ENCODE measurements at regions not wholly inside any gene's neighbourhood (a gene's known extent, or its start where the extent isn't known, plus 50 kb on each side); places are given as distances from the start of the nearest gene placed in this dataset.

GRCh38 chr13:111548301-111548700, 227.9 kb downstream of the TEX29 start:
- 88% methylated on average over 19 of the region's 25 CpGs for WGBS
- TF ChIP-seq POLR2A (IDR thresholded peaks at IDR 0.05; ENCODE audit: low read depth): no peak
- no peak for TF ChIP-seq CTCF (IDR thresholded peaks at IDR 0.05)
- TF ChIP-seq EP300 (IDR thresholded peaks at IDR 0.05): no peak
- TF ChIP-seq POLR2AphosphoS5 (IDR thresholded peaks at IDR 0.05): no peak

GRCh38 chr13:111548805-111549204, 228.4 kb downstream of the TEX29 start:
- H3K36me3 ChIP-seq: no peaks in the 10 kb centered on the region
- intact Hi-C loops (cut with DNase I): no loop called here
- H3K9me3 ChIP-seq: peaks cover 0 to 8% (median 0%) of the 10 kb centered on the region in 4 donors
- H3K27me3 ChIP-seq: peaks cover 0 to 8% (median 0%) of the 10 kb centered on the region in 4 donors
- WGBS: 82% methylated on average over 10 of the region's 10 CpGs
- H3K4me1 ChIP-seq: no peaks in the 10 kb centered on the region
- H3K4me3 ChIP-seq: no peak overlapping the region
- TF ChIP-seq POLR2A (IDR thresholded peaks at IDR 0.05; ENCODE audit: low read depth) (no peak), POLR2AphosphoS5 (IDR thresholded peaks at IDR 0.05) (no peak), EP300 (IDR thresholded peaks at IDR 0.05) (no peak), CTCF (IDR thresholded peaks at IDR 0.05) (no peak)
- no peak for DNase-seq (ENCODE audit: extremely low spot score)
- H3K27ac ChIP-seq (replicated peaks in 1 of 4): no peak overlapping the region

More at GRCh38 chr13:111548301-111548700, 227.9 kb downstream of the TEX29 start:
- Histone ChIP-seq H3K4me3 (no peak overlapping the region), H3K9me3 (peaks cover 0 to 8% (median 0%) of the 10 kb centered on the region in 4 donors), H3K36me3 (no peaks in the 10 kb centered on the region), H3K27me3 (peaks cover 0 to 5% (median 0%) of the 10 kb centered on the region in 4 donors), H3K4me1 (no peaks in the 10 kb centered on the region), H3K27ac (replicated peaks in 1 of 4) (no peak overlapping the region)
- intact Hi-C loops (cut with DNase I): no loop called here
- no peak for DNase-seq (ENCODE audit: extremely low spot score)

GRCh38 chr13:111549464-111549863, 229.0 kb downstream of the TEX29 start:
- intact Hi-C loops (cut with DNase I): no loop called here
- WGBS: 25% methylated on average over 2 of the region's 2 CpGs

GRCh38 chr13:111550062-111550461, 229.6 kb downstream of the TEX29 start:
- Histone ChIP-seq H3K9me3 (peaks cover 0 to 7% (median 0%) of the 10 kb centered on the region in 4 donors), H3K4me1 (no peaks in the 10 kb centered on the region), H3K27me3 (peaks cover 0 to 20% (median 0%) of the 10 kb centered on the region in 4 donors), H3K4me3 (no peak overlapping the region), H3K36me3 (no peaks in the 10 kb centered on the region), H3K27ac (replicated peaks in 1 of 4) (no peak overlapping the region)
- TF ChIP-seq POLR2A (IDR thresholded peaks at IDR 0.05; ENCODE audit: low read depth): no peak
- no peak for TF ChIP-seq POLR2AphosphoS5 (IDR thresholded peaks at IDR 0.05)
- no peak for TF ChIP-seq CTCF (IDR thresholded peaks at IDR 0.05)
- TF ChIP-seq EP300 (IDR thresholded peaks at IDR 0.05): no peak
- DNase-seq (ENCODE audit: extremely low spot score): no peak
- intact Hi-C loops (cut with DNase I): no loop called here

More at GRCh38 chr13:111549464-111549863, 229.0 kb downstream of the TEX29 start:
- no peaks in the 10 kb centered on the region for H3K4me1 ChIP-seq
- H3K27me3 ChIP-seq: peaks cover 0 to 15% (median 0%) of the 10 kb centered on the region in 4 donors
- no peak overlapping the region for H3K4me3 ChIP-seq
- peaks cover 0 to 8% (median 0%) of the 10 kb centered on the region in 4 donors for H3K9me3 ChIP-seq
- no peak for DNase-seq (ENCODE audit: extremely low spot score)
- H3K36me3 ChIP-seq: no peaks in the 10 kb centered on the region
- H3K27ac ChIP-seq (replicated peaks in 1 of 4): no peak overlapping the region
- TF ChIP-seq POLR2AphosphoS5 (IDR thresholded peaks at IDR 0.05): no peak
- TF ChIP-seq CTCF (IDR thresholded peaks at IDR 0.05): no peak
- TF ChIP-seq POLR2A (IDR thresholded peaks at IDR 0.05; ENCODE audit: low read depth): no peak
- no peak for TF ChIP-seq EP300 (IDR thresholded peaks at IDR 0.05)

GRCh38 chr13:111551204-111551820, 230.9 kb downstream of the TEX29 start:
- Histone ChIP-seq H3K4me1 (no peaks in the 10 kb centered on the region), H3K9me3 (no peaks in the 10 kb centered on the region), H3K36me3 (no peaks in the 10 kb centered on the region), H3K27me3 (peaks cover 0 to 30% (median 0%) of the 10 kb centered on the region in 4 donors), H3K27ac (replicated peaks in 1 of 4) (no peak overlapping the region), H3K4me3 (no peak overlapping the region)
- intact Hi-C loops (cut with DNase I): no loop called here
- TF ChIP-seq EP300 (IDR thresholded peaks at IDR 0.05) (no peak), CTCF (IDR thresholded peaks at IDR 0.05) (no peak), POLR2AphosphoS5 (IDR thresholded peaks at IDR 0.05) (no peak)
- WGBS: 72% methylated on average over 4 of the region's 5 CpGs
- DNase-seq (ENCODE audit: extremely low spot score): no peak

All from esophagus muscularis mucosa (tissue), 4 donors.